Activated naive CD4-positive, alpha-beta T cell treated with anti-CD3 and anti-CD28 coated beads for 36 hours (primary cell): ENCODE measurements at regions not wholly inside any gene's neighbourhood (a gene's known extent, or its start where the extent isn't known, plus 50 kb on each side); places are given as distances from the start of the nearest gene placed in this dataset.

Experiments used
- CTCF ChIA-PET: fragments of 350-600 bp; sonication (Branson Sonifier 250); formaldehyde crosslinking; loops from one replicate; lab custom pipeline; 2021; ENCODE audit warnings: antibody characterized with exemption; lab: Charles Lee
- DNase-seq: peaks from one replicate; pipeline ENCODE4 v3.0.0-alpha.2; 2020
- H3K27ac Mint-ChIP-seq: one replicate; pipeline ENCODE4 v1.8.0; 2021; ENCODE audit warnings: mild to moderate bottlenecking, mixed read lengths
- H3K27me3 Mint-ChIP-seq: one replicate; pipeline ENCODE4 v1.8.0; 2021; ENCODE audit warnings: low read depth, mixed read lengths
- H3K36me3 Mint-ChIP-seq: one replicate; pipeline ENCODE4 v1.8.0; 2021; ENCODE audit warnings: low read depth, mixed read lengths
- H3K4me1 Mint-ChIP-seq: one replicate; pipeline ENCODE4 v1.8.0; 2021; ENCODE audit warnings: low read depth, mixed read lengths
- H3K4me3 Mint-ChIP-seq: one replicate; pipeline ENCODE4 v1.8.0; 2021; ENCODE audit warnings: mild to moderate bottlenecking, moderate library complexity, mixed read lengths
- H3K9me3 Mint-ChIP-seq: one replicate; pipeline ENCODE4 v1.8.0; 2021; ENCODE audit warnings: mixed read lengths
- intact Hi-C: fragments of 100-400 bp; cut with micrococcal nuclease; formaldehyde crosslinking; loops from one replicate; pipeline ENCODE4 v1.15.1; 2023

DNA sequence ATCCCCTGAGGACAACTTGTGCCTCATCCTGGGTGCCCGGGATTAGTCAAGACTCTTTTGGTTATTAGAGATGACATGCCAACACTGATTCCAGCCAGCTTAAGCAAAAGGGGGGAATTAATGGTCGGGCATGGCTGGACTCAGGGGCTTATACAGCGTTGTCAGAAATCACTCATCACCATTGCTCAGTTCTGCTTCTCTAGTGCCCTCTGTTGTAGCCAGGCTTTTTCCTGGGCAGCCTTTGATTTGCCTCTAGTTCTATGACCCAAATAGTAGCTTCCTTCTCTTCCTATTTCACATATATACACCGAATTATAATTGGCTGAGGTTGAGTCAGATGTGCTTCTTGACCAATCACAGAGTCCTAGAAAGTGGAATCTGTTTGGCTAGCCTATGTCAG is 192.0 kb upstream of the HABP2 start:
- no peak for DNase-seq
- H3K27ac Mint-ChIP-seq: no peak overlapping the region
- CTCF ChIA-PET: no interaction called here
- no peaks in the 10 kb centered on the region for H3K36me3 Mint-ChIP-seq
- H3K4me1 Mint-ChIP-seq: peaks cover 2% of the 10 kb centered on the region
- no peaks in the 10 kb centered on the region for H3K27me3 Mint-ChIP-seq
- no peaks in the 10 kb centered on the region for H3K9me3 Mint-ChIP-seq
- no peak overlapping the region for H3K4me3 Mint-ChIP-seq
- intact Hi-C loops: no loop called here

DNA sequence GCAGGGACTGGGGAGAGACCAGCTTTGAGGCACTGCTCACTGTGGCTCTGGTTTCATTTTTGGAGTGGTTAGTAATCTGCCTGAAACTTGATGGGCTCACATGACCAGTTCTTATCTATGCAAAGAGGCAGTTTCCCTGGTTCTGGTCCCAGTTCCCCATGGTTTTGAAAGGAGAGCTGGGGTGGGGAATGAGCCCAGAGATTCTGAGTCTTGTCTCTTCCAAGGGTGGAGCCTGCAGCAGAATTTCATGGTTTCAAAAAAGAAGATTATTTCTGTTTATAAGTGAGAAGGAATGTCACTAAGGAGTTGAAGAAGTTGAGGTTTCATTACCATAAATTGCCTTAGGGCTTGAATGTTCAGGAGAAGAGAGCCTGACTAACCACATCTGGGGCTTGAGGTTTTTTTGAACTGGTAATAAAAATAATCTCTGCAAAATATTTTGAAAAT is 190.2 kb upstream of the HABP2 start:
- CTCF ChIA-PET: no interaction called here
- H3K9me3 Mint-ChIP-seq: no peaks in the 10 kb centered on the region
- no peak for DNase-seq

DNA sequence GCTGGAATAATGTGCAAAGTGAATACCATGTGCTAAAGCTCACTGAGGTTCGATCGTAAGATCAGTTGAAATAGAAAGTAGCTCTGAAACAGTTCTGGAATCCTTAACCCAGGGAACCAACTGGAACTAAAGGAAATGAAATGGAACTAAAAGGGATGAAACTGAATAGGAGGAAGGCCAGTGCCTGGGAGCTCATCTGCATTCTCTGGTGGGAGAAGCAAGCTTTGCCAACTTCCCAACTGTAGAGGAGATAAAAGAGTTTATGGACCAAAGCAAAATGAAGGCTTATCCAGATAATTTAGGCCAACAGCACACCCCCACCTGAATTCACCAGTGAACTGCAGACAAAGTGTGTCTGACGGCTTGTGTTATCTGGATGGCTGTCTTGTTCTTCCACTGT is 188.6 kb upstream of the HABP2 start:
- Mint-ChIP-seq H3K9me3 (no peaks in the 10 kb centered on the region), H3K36me3 (no peaks in the 10 kb centered on the region), H3K27ac (no peak overlapping the region), H3K27me3 (no peaks in the 10 kb centered on the region), H3K4me3 (no peak overlapping the region), H3K4me1 (peaks cover 2% of the 10 kb centered on the region)
- no peak for DNase-seq
- intact Hi-C loops: no loop called here
- CTCF ChIA-PET: no interaction called here

More for the DNA sequence above, 190.2 kb upstream of the HABP2 start:
- intact Hi-C loops: no loop called here
- Mint-ChIP-seq H3K4me1 (peaks cover 2% of the 10 kb centered on the region), H3K27me3 (no peaks in the 10 kb centered on the region), H3K36me3 (no peaks in the 10 kb centered on the region), H3K27ac (no peak overlapping the region), H3K4me3 (no peak overlapping the region)

DNA sequence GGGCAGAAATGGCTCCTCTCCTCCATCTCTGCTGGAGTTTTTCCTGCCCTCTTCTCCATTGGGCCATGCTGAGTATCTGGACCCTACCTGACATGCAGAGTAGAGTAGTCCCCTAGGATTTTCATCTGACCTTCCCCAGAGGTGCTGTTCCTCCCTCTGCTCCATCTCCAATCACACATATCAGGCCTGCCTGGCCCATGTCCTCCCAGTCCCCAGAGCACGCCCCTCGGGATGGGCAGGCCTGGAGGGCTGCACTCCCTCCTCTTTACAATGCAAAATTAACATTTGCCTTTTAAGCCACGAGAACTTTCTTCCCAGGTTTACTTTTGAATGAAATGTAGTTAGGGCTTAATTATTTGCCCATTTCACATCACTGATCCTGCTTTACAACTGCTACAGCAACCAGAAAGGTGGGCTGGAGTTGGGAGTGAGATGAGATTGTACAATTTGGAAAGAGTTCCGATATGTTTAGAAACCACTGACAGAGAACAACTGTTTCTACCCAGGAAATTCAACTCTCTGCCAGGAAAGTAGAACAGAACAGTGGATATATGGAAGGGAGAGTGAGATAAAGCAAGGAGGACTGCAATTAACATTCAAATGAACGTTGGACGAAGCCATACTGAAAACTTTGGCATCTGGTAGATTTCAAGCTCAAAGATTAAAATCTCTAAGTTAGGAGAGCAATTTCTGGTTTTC is 184.0 kb upstream of the HABP2 start:
- Mint-ChIP-seq H3K4me1 (no peaks in the 10 kb centered on the region), H3K4me3 (no peak overlapping the region), H3K36me3 (no peaks in the 10 kb centered on the region), H3K27me3 (peaks cover 3% of the 10 kb centered on the region), H3K9me3 (no peaks in the 10 kb centered on the region), H3K27ac (no peak overlapping the region)
- intact Hi-C loops: no loop called here
- CTCF ChIA-PET: interaction anchor here (1.2 kb wide), 1 partner anchor 18 kb away, joined by 3 read pairs; no protein-coding TSS in a partner anchor
- no peak for DNase-seq

DNA sequence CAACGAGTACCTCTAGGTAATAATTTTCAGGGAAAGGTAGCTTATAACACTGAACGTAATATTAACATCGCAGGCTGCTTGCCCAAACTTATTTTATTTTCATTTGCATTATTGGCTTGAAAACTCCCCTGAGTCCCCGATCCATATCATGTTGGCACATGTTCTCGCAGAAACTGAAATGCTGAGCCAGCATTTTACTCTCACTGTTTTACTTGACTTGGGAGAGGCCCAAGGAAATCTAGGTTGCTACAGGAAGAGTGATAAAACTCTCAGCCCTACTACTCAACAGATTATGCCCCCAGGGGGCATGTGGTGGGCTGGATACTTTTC is 183.5 kb upstream of the HABP2 start:
- intact Hi-C loops: no loop called here
- H3K27ac Mint-ChIP-seq: no peak overlapping the region
- H3K27me3 Mint-ChIP-seq: peaks cover 3% of the 10 kb centered on the region
- H3K9me3 Mint-ChIP-seq: no peaks in the 10 kb centered on the region
- no peak overlapping the region for H3K4me3 Mint-ChIP-seq
- no peaks in the 10 kb centered on the region for H3K36me3 Mint-ChIP-seq
- no peaks in the 10 kb centered on the region for H3K4me1 Mint-ChIP-seq
- CTCF ChIA-PET: interaction anchor here (0.7 kb wide), 1 partner anchor 33 kb away, joined by 3 read pairs; no protein-coding TSS in a partner anchor
- DNase-seq: no peak

DNA sequence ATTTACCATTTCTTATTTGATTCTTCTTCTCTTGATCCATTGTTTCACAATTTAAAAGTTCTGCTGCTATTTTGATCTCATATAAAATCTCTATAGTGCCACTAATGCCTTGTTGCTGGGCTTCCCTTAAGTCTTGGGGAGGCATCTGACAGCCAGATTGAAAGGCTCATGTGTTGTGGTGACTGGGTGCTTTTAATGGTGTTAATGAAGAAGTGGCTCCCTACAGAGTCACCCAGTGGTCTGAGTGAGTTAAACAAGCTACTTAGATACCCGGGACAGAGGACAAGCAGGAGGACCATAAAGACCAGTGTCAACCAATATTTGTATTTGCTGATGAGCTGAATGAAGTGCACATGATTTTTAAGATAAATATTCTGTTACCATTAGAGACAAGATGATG is 176.4 kb upstream of the HABP2 start:
- intact Hi-C loops: no loop called here
- no peaks in the 10 kb centered on the region for H3K9me3 Mint-ChIP-seq
- CTCF ChIA-PET: interaction anchor here (1.1 kb wide), 1 partner anchor 8 kb away, joined by 3 read pairs; no protein-coding TSS in a partner anchor
- no peaks in the 10 kb centered on the region for H3K36me3 Mint-ChIP-seq
- DNase-seq: no peak
- peaks cover 5% of the 10 kb centered on the region for H3K4me1 Mint-ChIP-seq
- no peak overlapping the region for H3K4me3 Mint-ChIP-seq
- H3K27ac Mint-ChIP-seq: no peak overlapping the region
- H3K27me3 Mint-ChIP-seq: peaks cover 7% of the 10 kb centered on the region

DNA sequence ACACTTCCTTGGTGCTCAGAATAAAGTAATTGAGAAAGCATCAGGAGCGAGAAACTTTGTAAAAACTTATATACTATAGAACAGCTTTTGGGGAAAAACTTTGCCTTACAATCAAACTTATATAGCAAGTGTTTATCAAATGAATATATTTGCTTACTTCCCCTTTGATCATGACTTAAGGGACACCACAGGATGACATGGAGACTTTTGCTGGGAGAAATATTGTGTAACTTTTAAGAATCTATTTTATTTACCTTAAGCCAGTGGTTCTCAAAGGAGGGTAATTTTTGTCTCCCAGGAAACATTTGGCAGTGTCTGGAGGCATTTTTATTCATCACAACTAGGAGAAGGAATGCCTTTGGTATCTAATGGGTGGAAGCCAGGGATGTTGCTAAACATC is 173.8 kb upstream of the HABP2 start:
- CTCF ChIA-PET: no interaction called here
- H3K9me3 Mint-ChIP-seq: no peaks in the 10 kb centered on the region
- no peaks in the 10 kb centered on the region for H3K36me3 Mint-ChIP-seq
- no peak overlapping the region for H3K4me3 Mint-ChIP-seq
- intact Hi-C loops: no loop called here
- no peak overlapping the region for H3K27ac Mint-ChIP-seq
- H3K4me1 Mint-ChIP-seq: peaks cover 17% of the 10 kb centered on the region
- peaks cover 4% of the 10 kb centered on the region for H3K27me3 Mint-ChIP-seq
- DNase-seq: no peak

DNA sequence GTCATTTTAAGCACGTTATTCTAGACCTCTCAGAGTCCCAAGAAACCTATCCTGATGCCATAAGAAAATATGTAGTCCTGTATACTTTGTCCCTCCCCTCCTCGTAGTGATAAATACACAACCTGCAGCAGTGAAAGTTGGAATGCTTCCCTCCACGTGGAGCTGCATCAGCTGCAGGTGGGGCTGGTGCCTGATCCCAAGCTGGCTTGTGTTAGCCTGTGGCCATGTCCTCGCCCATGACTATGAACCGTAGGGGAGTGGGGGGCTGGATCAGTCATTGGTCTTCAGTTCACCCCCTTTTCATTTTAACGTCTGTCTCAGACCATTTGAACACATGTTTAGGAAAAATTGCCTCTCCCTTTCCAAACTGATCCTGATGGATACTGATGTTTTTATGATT is 171.4 kb upstream of the HABP2 start:
- no peak overlapping the region for H3K27ac Mint-ChIP-seq
- H3K4me1 Mint-ChIP-seq: peaks cover 23% of the 10 kb centered on the region
- no peak overlapping the region for H3K4me3 Mint-ChIP-seq
- CTCF ChIA-PET: no interaction called here
- H3K36me3 Mint-ChIP-seq: no peaks in the 10 kb centered on the region
- peaks cover 5% of the 10 kb centered on the region for H3K27me3 Mint-ChIP-seq
- H3K9me3 Mint-ChIP-seq: no peaks in the 10 kb centered on the region
- intact Hi-C loops: no loop called here
- no peak for DNase-seq

DNA sequence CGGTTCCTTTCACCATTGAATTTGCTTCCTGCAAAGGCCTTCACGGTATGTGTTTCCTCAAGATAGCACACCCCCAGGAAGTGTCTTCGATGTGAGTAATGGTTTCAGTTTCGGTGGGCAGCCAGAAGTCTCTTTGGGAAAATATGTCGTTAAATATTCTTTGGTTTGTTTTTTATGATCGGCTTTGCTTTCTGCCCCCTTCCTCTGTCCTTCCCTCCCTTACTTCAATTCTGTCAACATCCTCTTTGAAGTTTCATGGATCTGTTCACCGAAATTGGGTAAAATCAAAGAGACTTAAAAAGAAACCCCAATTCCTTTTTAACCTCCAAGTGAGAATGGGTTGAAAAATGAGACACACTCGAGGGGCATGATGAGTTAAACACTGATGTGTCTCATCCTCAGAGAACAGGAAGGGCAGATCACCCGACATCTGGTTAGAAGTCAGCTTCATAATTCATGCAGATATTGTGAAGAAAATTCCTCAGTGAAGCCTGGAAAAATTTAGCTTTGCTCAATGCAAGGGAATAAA is 170.8 kb upstream of the HABP2 start:
- Mint-ChIP-seq H3K9me3 (no peaks in the 10 kb centered on the region), H3K4me3 (no peak overlapping the region), H3K4me1 (peaks cover 23% of the 10 kb centered on the region), H3K27me3 (peaks cover 5% of the 10 kb centered on the region), H3K36me3 (no peaks in the 10 kb centered on the region), H3K27ac (no peak overlapping the region)
- intact Hi-C loops: no loop called here
- CTCF ChIA-PET: no interaction called here
- DNase-seq: peak; percentile 7

DNA sequence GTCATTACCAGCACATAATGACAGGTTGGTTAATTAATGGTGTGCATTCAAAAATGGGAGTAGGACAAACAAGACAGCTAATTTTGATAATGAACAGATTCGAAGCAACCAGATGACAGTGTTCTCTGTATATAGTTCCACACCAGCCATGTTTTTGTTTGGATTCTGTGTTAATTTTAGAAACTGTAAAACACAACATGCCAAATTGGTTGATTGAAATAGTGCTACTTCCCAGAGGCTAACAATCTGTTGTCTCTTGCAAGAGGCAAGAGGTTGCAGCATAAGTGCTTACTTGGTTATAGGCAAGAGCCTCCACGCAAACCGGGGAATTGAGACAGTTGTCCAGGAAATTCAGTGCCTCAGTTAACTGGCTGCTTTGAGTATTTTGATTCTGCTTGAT is 170.2 kb upstream of the HABP2 start:
- Mint-ChIP-seq H3K27ac (no peak overlapping the region), H3K36me3 (no peaks in the 10 kb centered on the region), H3K27me3 (peaks cover 4% of the 10 kb centered on the region), H3K4me3 (no peak overlapping the region), H3K4me1 (peaks cover 23% of the 10 kb centered on the region), H3K9me3 (no peaks in the 10 kb centered on the region)
- DNase-seq: no peak
- CTCF ChIA-PET: interaction anchor here (1.1 to 1.3 kb wide), 2 partner anchors 29 to 167 kb away, joined by 3 read pairs; no protein-coding TSS in a partner anchor
- intact Hi-C loops: no loop called here

DNA sequence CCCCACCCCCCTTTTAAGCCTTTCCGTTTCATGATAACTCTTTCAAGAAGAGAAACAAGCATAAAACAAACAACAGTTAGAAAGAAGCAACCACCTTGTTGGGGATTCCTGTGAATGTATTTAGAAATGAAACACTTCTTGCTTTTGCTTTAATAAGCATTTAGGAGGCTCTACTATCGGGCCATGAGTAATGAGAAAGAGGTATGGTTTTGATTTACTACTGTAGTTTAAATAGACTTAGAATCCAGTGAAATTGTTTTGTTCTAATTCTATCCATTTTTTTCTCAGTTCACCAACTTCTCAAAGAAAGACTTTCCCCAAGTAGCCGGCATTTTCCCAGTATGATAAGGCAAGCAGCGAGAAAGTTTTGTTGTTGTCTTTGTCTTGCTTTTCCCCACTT is 168.7 kb upstream of the HABP2 start:
- no peak overlapping the region for H3K27ac Mint-ChIP-seq
- CTCF ChIA-PET: interaction anchor here (0.7 to 1.3 kb wide), 5 partner anchors 20 to 168 kb away, joined by 3 to 7 read pairs (median 4); no protein-coding TSS in a partner anchor
- H3K27me3 Mint-ChIP-seq: peaks cover 2% of the 10 kb centered on the region

DNA sequence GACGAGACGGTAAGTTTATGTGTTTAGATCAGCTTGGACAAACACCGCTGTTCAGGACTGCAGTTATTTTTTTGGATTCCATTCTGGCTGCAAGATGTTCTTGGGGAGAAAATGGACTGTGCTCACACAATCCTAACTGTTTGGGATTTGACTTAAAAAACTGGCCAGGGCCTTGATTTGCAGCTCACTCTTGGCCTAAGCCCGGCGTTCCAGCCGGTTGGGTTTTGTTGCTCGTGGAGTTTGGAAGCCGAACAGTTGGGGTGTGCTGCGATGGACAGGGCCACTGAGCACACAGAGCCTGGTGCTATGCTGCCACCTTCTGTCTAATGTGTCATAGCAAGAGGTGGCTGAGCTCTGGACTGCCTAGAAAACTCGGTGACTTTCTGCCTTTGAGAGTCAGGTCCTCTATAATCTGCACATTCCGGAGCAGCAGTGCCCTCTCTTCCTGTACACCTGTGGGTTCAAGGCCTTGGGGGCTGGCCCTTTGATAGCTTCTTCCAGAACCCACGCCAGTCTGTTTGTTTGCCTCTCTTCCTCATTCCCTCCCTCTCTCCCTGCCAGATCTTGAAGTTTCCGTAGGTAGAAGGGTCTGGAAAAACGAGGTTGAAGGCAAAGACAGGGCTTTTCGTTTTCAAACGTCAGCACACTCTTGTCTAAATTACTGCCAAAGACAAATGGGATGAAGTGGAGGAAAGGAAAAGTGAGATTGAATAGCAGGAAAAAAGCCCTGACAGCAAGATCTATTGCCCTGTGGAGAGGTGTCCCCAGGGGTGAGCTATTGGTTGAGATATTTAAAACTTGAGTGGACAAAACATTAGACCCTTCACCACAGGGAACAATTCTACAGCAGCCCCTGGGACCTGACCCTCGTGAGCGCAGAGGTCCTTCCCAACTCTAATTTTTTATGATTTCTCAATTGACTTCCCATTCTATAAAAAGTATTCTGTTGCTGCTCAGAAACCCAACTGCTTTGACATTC is 167.5 kb upstream of the HABP2 start:
- Mint-ChIP-seq H3K4me1 (peaks cover 23% of the 10 kb centered on the region), H3K36me3 (no peaks in the 10 kb centered on the region), H3K9me3 (no peaks in the 10 kb centered on the region), H3K4me3 (no peak overlapping the region), H3K27ac (no peak overlapping the region), H3K27me3 (peaks cover 2% of the 10 kb centered on the region)
- peak; percentile 72 for DNase-seq
- intact Hi-C loops: loop anchor here (1.0 to 5.0 kb wide), 7 partner anchors 137 to 910 kb away; no protein-coding TSS in a partner anchor
- CTCF ChIA-PET: interaction anchor here (0.6 to 2.0 kb wide), 21 partner anchors 9 to 1063 kb away, joined by 3 to 8 read pairs (median 4); no protein-coding TSS in a partner anchor

More for the DNA sequence above, 168.7 kb upstream of the HABP2 start:
- H3K4me1 Mint-ChIP-seq: peaks cover 23% of the 10 kb centered on the region
- H3K36me3 Mint-ChIP-seq: no peaks in the 10 kb centered on the region
- intact Hi-C loops: loop anchor here (2.0 kb wide), 2 partner anchors 179 to 257 kb away; no protein-coding TSS in a partner anchor
- no peaks in the 10 kb centered on the region for H3K9me3 Mint-ChIP-seq
- H3K4me3 Mint-ChIP-seq: no peak overlapping the region
- no peak for DNase-seq
